ENCODE measurements at regions not wholly inside any gene's neighbourhood (a gene's known extent, or its start where the extent isn't known, plus 50 kb on each side); places are given as distances from the start of the nearest gene placed in this dataset.

- TF ChIP-seq, protein P1, sequence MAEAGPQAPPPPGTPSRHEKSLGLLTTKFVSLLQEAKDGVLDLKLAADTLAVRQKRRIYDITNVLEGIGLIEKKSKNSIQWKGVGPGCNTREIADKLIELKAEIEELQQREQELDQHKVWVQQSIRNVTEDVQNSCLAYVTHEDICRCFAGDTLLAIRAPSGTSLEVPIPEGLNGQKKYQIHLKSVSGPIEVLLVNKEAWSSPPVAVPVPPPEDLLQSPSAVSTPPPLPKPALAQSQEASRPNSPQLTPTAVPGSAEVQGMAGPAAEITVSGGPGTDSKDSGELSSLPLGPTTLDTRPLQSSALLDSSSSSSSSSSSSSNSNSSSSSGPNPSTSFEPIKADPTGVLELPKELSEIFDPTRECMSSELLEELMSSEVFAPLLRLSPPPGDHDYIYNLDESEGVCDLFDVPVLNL (CRISPR knock-in tag; IDR thresholded peaks at IDR 0.05; ENCODE audit: borderline replicate concordance, low read depth): no peak
- TF ChIP-seq ZNF138 (CRISPR knock-in tag; conservative IDR thresholded peaks at IDR 0.05) (no peak), CBFB (CRISPR knock-in tag; IDR thresholded peaks at IDR 0.05; ENCODE audit: low read depth) (no peak), NR2C2 (CRISPR knock-in tag; IDR thresholded peaks at IDR 0.05) (no peak), IRF2 (CRISPR knock-in tag; IDR thresholded peaks at IDR 0.05; ENCODE audit: borderline replicate concordance, low read depth) (no peak), CREB1 (CRISPR knock-in tag; IDR thresholded peaks at IDR 0.05) (no peak), MAX (CRISPR knock-in tag; IDR thresholded peaks at IDR 0.05) (no peak), SOX15 (CRISPR knock-in tag; IDR thresholded peaks at IDR 0.05) (no peak), JUN (CRISPR knock-in tag; IDR thresholded peaks at IDR 0.05) (no peak), PREB (CRISPR knock-in tag; IDR thresholded peaks at IDR 0.05; ENCODE audit: borderline replicate concordance) (no peak)
- TF ChIP-seq, protein P2, sequence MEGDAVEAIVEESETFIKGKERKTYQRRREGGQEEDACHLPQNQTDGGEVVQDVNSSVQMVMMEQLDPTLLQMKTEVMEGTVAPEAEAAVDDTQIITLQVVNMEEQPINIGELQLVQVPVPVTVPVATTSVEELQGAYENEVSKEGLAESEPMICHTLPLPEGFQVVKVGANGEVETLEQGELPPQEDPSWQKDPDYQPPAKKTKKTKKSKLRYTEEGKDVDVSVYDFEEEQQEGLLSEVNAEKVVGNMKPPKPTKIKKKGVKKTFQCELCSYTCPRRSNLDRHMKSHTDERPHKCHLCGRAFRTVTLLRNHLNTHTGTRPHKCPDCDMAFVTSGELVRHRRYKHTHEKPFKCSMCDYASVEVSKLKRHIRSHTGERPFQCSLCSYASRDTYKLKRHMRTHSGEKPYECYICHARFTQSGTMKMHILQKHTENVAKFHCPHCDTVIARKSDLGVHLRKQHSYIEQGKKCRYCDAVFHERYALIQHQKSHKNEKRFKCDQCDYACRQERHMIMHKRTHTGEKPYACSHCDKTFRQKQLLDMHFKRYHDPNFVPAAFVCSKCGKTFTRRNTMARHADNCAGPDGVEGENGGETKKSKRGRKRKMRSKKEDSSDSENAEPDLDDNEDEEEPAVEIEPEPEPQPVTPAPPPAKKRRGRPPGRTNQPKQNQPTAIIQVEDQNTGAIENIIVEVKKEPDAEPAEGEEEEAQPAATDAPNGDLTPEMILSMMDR (IDR thresholded peaks at IDR 0.05): no peak
- TF ChIP-seq, protein P3, sequence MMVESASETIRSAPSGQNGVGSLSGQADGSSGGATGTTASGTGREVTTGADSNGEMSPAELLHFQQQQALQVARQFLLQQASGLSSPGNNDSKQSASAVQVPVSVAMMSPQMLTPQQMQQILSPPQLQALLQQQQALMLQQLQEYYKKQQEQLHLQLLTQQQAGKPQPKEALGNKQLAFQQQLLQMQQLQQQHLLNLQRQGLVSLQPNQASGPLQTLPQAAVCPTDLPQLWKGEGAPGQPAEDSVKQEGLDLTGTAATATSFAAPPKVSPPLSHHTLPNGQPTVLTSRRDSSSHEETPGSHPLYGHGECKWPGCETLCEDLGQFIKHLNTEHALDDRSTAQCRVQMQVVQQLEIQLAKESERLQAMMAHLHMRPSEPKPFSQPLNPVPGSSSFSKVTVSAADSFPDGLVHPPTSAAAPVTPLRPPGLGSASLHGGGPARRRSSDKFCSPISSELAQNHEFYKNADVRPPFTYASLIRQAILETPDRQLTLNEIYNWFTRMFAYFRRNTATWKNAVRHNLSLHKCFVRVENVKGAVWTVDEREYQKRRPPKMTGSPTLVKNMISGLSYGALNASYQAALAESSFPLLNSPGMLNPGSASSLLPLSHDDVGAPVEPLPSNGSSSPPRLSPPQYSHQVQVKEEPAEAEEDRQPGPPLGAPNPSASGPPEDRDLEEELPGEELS (CRISPR knock-in tag; IDR thresholded peaks at IDR 0.05): no peak
Measured at GRCh38 chr12:95393191-95393790, 80.7 kb upstream of the METAP2 start.

Measured in WTC11 (cell line).